Right lobe of liver (tissue), 6 donors: ENCODE measurements at regions not wholly inside any gene's neighbourhood (a gene's known extent, or its start where the extent isn't known, plus 50 kb on each side); places are given as distances from the start of the nearest gene placed in this dataset.

Experiments used
- ATAC-seq, 4 donors: fragments of 200-7000 bp; cut with Tn5 transposase; one replicate each; pipeline ENCODE4 v1.9.1; 2020; ENCODE audit warnings: mild to moderate bottlenecking in 4 of 4, moderate library complexity in 4 of 4
- DNase-seq, 3 donors: peaks; one replicate each; pipeline ENCODE4 v3.0.0-alpha.2; 2020
- H3K27ac ChIP-seq, 3 donors: fragments of 200-600 bp; one replicate each; pipeline ENCODE4 v1.8.0; 2022
- H3K27me3 ChIP-seq, 2 donors: fragments of 200-600 bp; one replicate each; pipeline ENCODE4 v1.8.0; 2022
- H3K36me3 ChIP-seq, 4 donors: fragments of 200-600 bp; sonication (generic) in 1 of 4; one replicate each; pipeline versions ENCODE4 v1.5.1 to v1.8.0; 2017 to 2022; ENCODE audit warnings: control low read depth in 1 of 4
- H3K4me1 ChIP-seq, 4 donors: fragments of 200-600 bp; sonication (generic) in 1 of 4; one replicate each; pipeline versions ENCODE4 v1.5.1 to v1.8.0; 2017 to 2022; ENCODE audit warnings: control low read depth in 1 of 4
- H3K4me3 ChIP-seq, 3 donors: fragments of 200-600 bp; one replicate each; pipeline ENCODE4 v1.8.0; 2022
- H3K9me3 ChIP-seq, 4 donors: fragments of 200-600 bp; sonication (generic) in 1 of 4; one replicate each; pipeline versions ENCODE4 v1.5.1 to v1.8.0; 2017 to 2022; ENCODE audit warnings: control low read depth in 1 of 4
- CTCF ChIP-seq, 4 donors: fragments of 200-600 bp in 3 of 4; fragments of 450-650 bp in 1 of 4; IDR thresholded peaks; one replicate each; pipeline versions ENCODE4 v1.5.1 to v1.8.0; 2016 to 2022; ENCODE audit warnings: antibody characterized with exemption in 4 of 4, mild to moderate bottlenecking in 2 of 4
- POLR2A ChIP-seq: fragments of 450-650 bp; IDR thresholded peaks from one replicate; pipeline ENCODE4 v1.6.1; 2017; ENCODE audit warnings: antibody characterized with exemption, mild to moderate bottlenecking
- WGBS: methylation state at CpG from one replicate; pipeline ENCODE4 v1.1.6; 2018; ENCODE audit warnings: low coverage, low lambda C conversion rate; ENCODE audit not compliant: insufficient coverage; ENCODE audit errors: missing lambda C conversion rate; 5-methylcytosine and 5-hydroxymethylcytosine counted together
- intact Hi-C, 2 donors: fragments of 100-400 bp; cut with DNase I; formaldehyde crosslinking; loops; one replicate each; pipeline versions ENCODE4 v1.11.2 to v1.14.1; 2022
- donor health status: DM: no; HTN: yes; CAD: no.
- donor health status: DM: no; HTN: no; CAD: no.
- donor health status: DM: no; HTN: no; CAD: no.
- donor health status: DM: no; HTN: yes; CAD: no.
- donor health status: DM: no; HTN: yes; CAD: no.

DNA sequence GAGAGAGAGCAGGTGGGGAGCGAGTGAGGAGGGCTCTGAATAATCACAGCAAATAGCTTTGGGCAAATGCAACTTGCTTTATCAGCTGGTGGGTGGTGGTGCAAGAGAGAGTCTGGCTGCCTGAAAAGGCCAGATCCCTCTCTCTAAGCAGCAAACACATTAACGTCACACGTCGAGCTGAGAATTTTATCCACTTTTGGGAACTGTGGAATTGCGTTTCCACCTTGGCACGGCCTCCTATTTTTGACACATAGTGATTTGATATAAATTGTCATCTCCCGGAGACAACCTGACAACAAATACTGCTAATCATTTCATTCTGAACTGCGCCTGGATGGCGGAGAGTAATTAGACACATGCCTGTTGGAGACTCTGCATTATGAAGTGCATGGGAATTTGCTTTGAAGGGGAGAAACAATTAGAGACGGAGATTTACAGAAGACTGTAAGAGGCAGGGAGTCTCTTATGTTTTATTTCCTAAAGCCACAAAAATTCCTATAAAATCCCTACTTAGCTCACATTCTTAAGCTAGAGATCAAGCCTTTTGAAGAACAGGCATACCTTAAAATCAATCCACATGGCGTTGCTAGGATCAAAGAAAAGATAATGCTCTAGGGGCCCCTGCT is 634.1 kb downstream of the TDRD15 start:
- WGBS: 78% methylated on average over 11 of the region's 11 CpGs
- ATAC-seq: no peak
- peaks cover 0 to 4% of the 10 kb centered on the region in 2 donors for H3K27me3 ChIP-seq
- H3K27ac ChIP-seq: no peak overlapping the region
- H3K36me3 ChIP-seq: no peaks in the 10 kb centered on the region
- no peak for TF ChIP-seq CTCF (IDR thresholded peaks at IDR 0.05)
- no peak for TF ChIP-seq POLR2A
- no peaks in the 10 kb centered on the region for H3K4me1 ChIP-seq
- no peak for DNase-seq
- H3K4me3 ChIP-seq: no peak overlapping the region
- H3K9me3 ChIP-seq: no peaks in the 10 kb centered on the region
- intact Hi-C loops: no loop called here

DNA sequence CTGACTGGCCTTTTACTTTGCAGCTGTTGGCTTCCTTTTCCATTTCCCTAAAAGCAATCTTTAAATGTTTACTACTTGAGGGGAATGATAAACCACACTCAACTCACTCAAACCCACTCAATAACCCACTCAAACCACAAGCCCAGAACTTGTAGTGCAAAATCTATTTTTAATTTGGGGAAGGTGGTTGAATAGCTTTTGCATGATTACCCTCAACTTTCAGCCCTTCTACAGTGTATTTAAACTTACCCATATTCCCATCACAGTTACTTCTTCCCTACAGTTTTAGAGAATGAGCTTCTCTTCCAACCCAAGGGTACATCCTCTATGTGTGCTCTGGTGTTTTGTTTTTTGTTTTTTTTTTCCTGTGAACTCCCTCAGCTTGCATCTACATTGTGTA is 636.1 kb downstream of the TDRD15 start:
- ATAC-seq (no peak), DNase-seq (no peak)
- Histone ChIP-seq H3K36me3 (no peaks in the 10 kb centered on the region), H3K4me3 (no peak overlapping the region), H3K9me3 (no peaks in the 10 kb centered on the region), H3K27ac (no peak overlapping the region), H3K27me3 (no peaks in the 10 kb centered on the region), H3K4me1 (no peaks in the 10 kb centered on the region)
- TF ChIP-seq CTCF (IDR thresholded peaks at IDR 0.05): no peak
- TF ChIP-seq POLR2A: no peak
- intact Hi-C loops: no loop called here

DNA sequence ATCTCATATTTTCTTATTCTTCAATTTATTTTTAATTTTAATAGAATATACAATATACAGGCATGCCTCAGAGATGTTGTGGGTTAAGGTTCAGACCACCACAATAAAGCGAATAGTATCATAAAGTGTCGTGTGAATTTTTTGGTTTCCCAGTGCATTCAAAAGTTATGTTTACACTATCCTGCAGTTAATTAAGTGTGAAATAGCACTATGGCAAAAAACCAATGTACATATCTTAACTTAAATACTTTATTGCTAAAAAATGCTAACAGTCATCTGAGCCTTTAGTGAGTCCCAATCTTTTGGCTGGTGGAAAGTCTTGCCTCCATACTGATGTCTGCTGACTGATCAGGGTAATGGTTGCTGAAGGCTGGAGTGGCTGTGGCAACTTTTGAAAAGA is 637.6 kb downstream of the TDRD15 start:
- intact Hi-C loops: no loop called here
- Histone ChIP-seq H3K27ac (no peak overlapping the region), H3K36me3 (no peaks in the 10 kb centered on the region), H3K9me3 (no peaks in the 10 kb centered on the region), H3K4me3 (no peak overlapping the region), H3K4me1 (no peaks in the 10 kb centered on the region), H3K27me3 (no peaks in the 10 kb centered on the region)
- DNase-seq (no peak), ATAC-seq (no peak)
- TF ChIP-seq POLR2A: no peak
- WGBS: 79% methylated on average over 2 of the region's 2 CpGs

GRCh38 chr2:21763501-21763900 is 639.7 kb downstream of the TDRD15 start:
- H3K36me3 ChIP-seq: no peaks in the 10 kb centered on the region
- no peak for DNase-seq
- no peaks in the 10 kb centered on the region for H3K9me3 ChIP-seq

DNA sequence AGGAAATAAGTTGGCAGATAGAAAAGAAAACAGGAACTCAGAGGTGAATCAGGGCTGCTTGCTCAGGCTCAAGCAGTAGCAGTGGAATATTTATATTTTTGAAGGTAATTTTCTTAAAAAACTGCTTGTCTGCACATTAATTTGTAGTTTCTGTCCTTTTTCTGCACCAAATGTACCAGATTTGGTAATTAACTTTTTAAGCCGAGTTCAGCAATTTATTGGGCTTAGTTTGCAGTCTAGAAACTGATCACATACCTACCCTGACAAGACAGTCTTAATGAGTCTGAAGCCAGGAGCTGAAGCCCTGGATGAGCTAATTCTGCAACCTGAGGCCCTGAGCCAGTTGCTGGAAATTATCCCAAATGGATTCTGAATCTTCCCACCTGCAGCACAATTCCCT is 647.0 kb downstream of the TDRD15 start:
- intact Hi-C loops: no loop called here
- no peaks in the 10 kb centered on the region for H3K4me1 ChIP-seq
- H3K36me3 ChIP-seq: no peaks in the 10 kb centered on the region
- no peak overlapping the region for H3K27ac ChIP-seq
- ATAC-seq: no peak
- 29% methylated on average over 1 of the region's 1 CpG for WGBS
- TF ChIP-seq CTCF (IDR thresholded peaks at IDR 0.05) (no peak), POLR2A (no peak)
- no peaks in the 10 kb centered on the region for H3K9me3 ChIP-seq
- H3K4me3 ChIP-seq: no peak overlapping the region
- DNase-seq: no peak
- H3K27me3 ChIP-seq: no peaks in the 10 kb centered on the region

More at GRCh38 chr2:21763501-21763900, 639.7 kb downstream of the TDRD15 start:
- H3K4me1 ChIP-seq: no peaks in the 10 kb centered on the region
- H3K27ac ChIP-seq: no peak overlapping the region
- intact Hi-C loops: no loop called here
- no peak overlapping the region for H3K4me3 ChIP-seq
- H3K27me3 ChIP-seq: no peaks in the 10 kb centered on the region
- no peak for ATAC-seq
- no peak for TF ChIP-seq CTCF (IDR thresholded peaks at IDR 0.05)
- TF ChIP-seq POLR2A: no peak
